Large intestine (tissue), 3 donors: ENCODE measurements at regions not wholly inside any gene's neighbourhood (a gene's known extent, or its start where the extent isn't known, plus 50 kb on each side); places are given as distances from the start of the nearest gene placed in this dataset.

Experiments used
- DNase-seq, 2 donors: peaks; one replicate each; pipeline versions ENCODE4 v3.0.0 to v3.0.0-alpha.2; 2013
- H3K27ac ChIP-seq: one replicate; pipeline ENCODE4 v1.5.1; 2013; ENCODE audit warnings: low read length
- H3K27me3 ChIP-seq: 2 replicates; pipeline ENCODE4 v1.6.1; 2013; ENCODE audit warnings: low read length; ENCODE audit not compliant: control insufficient read depth, insufficient read depth
- H3K36me3 ChIP-seq: 2 replicates; pipeline ENCODE4 v1.6.1; 2013; ENCODE audit warnings: low read length; ENCODE audit not compliant: control insufficient read depth, insufficient read depth
- H3K4me1 ChIP-seq: one replicate; pipeline ENCODE4 v1.6.1; 2013; ENCODE audit warnings: low read length; ENCODE audit not compliant: control insufficient read depth, insufficient read depth
- H3K4me3 ChIP-seq: one replicate; pipeline ENCODE4 v1.5.1; 2013; ENCODE audit warnings: low read length
- H3K9me3 ChIP-seq: one replicate; pipeline ENCODE4 v1.6.1; 2013; ENCODE audit warnings: mild to moderate bottlenecking, low read depth, low read length, moderate library complexity; ENCODE audit not compliant: control insufficient read depth
- WGBS: methylation state at CpG from one replicate; pipeline ENCODE4 v1.1.5; 2013; ENCODE audit warnings: low lambda C conversion rate; ENCODE audit not compliant: insufficient coverage; 5-methylcytosine and 5-hydroxymethylcytosine counted together

- H3K9me3 ChIP-seq, result no peaks in the 10 kb centered on the region
- H3K4me1 ChIP-seq, result no peaks in the 10 kb centered on the region
- no peak for DNase-seq
- H3K36me3 ChIP-seq, result no peaks in the 10 kb centered on the region
- H3K4me3 ChIP-seq, result no peak overlapping the region
- H3K27me3 ChIP-seq, result peaks cover 5% of the 10 kb centered on the region
- H3K27ac ChIP-seq, result no peak overlapping the region
Measured at GRCh38 chr10:89121764-89122020, 85.4 kb downstream of the CH25H start.

GRCh38 chr10:89120931-89121763, 86.0 kb downstream of the CH25H start:
- H3K36me3 ChIP-seq, result no peaks in the 10 kb centered on the region
- WGBS, result 75% methylated on average over 2 of the region's 5 CpGs
- H3K27me3 ChIP-seq, result peaks cover 5% of the 10 kb centered on the region
- DNase-seq, result no peak
- no peak overlapping the region for H3K27ac ChIP-seq
- no peak overlapping the region for H3K4me3 ChIP-seq
- no peaks in the 10 kb centered on the region for H3K4me1 ChIP-seq
- no peaks in the 10 kb centered on the region for H3K9me3 ChIP-seq

- H3K36me3 ChIP-seq, result no peaks in the 10 kb centered on the region
- H3K9me3 ChIP-seq, result no peaks in the 10 kb centered on the region
- H3K27me3 ChIP-seq, result peaks cover 5% of the 10 kb centered on the region
- WGBS, result no CpG with 5 or more reads among the region's 1 CpG
- H3K4me1 ChIP-seq, result no peaks in the 10 kb centered on the region
- H3K4me3 ChIP-seq, result no peak overlapping the region
- DNase-seq, result no peak
- no peak overlapping the region for H3K27ac ChIP-seq
Measured at GRCh38 chr10:89119651-89120050, 87.5 kb downstream of the CH25H start.

- peaks cover 5% of the 10 kb centered on the region for H3K27me3 ChIP-seq
- H3K27ac ChIP-seq, result no peak overlapping the region
- no peaks in the 10 kb centered on the region for H3K36me3 ChIP-seq
- H3K9me3 ChIP-seq, result no peaks in the 10 kb centered on the region
- no peaks in the 10 kb centered on the region for H3K4me1 ChIP-seq
- WGBS, result no CpG with 5 or more reads among the region's 1 CpG
- DNase-seq, result no peak
- H3K4me3 ChIP-seq, result no peak overlapping the region
Measured at GRCh38 chr10:89118091-89118490, 89.0 kb downstream of the CH25H start.

- Histone ChIP-seq H3K4me1 (no peaks in the 10 kb centered on the region), H3K9me3 (no peaks in the 10 kb centered on the region), H3K4me3 (no peak overlapping the region), H3K27me3 (peaks cover 5% of the 10 kb centered on the region), H3K27ac (no peak overlapping the region), H3K36me3 (no peaks in the 10 kb centered on the region)
- DNase-seq, result no peak
- 100% methylated on average over 1 of the region's 9 CpGs for WGBS
Measured at GRCh38 chr10:89115876-89116627, 91.1 kb downstream of the CH25H start.

GRCh38 chr10:89114846-89115625, 92.1 kb downstream of the CH25H start:
- 86% methylated on average over 1 of the region's 1 CpG for WGBS
- Histone ChIP-seq H3K36me3 (no peaks in the 10 kb centered on the region), H3K9me3 (no peaks in the 10 kb centered on the region), H3K27ac (no peak overlapping the region), H3K4me3 (no peak overlapping the region), H3K27me3 (peaks cover 5% of the 10 kb centered on the region), H3K4me1 (no peaks in the 10 kb centered on the region)
- no peak for DNase-seq

GRCh38 chr10:89102735-89103134, 104.4 kb downstream of the CH25H start:
- Histone ChIP-seq H3K27ac (no peak overlapping the region), H3K27me3 (no peaks in the 10 kb centered on the region), H3K9me3 (peaks cover 4% of the 10 kb centered on the region), H3K4me1 (no peaks in the 10 kb centered on the region), H3K4me3 (no peak overlapping the region), H3K36me3 (no peaks in the 10 kb centered on the region)
- WGBS, result 100% methylated on average over 1 of the region's 3 CpGs
- no peak for DNase-seq

- H3K36me3 ChIP-seq, result no peaks in the 10 kb centered on the region
- no peak for DNase-seq
- no peak overlapping the region for H3K27ac ChIP-seq
- H3K4me1 ChIP-seq, result no peaks in the 10 kb centered on the region
- WGBS, result no CpG with 5 or more reads among the region's 4 CpGs
- no peak overlapping the region for H3K4me3 ChIP-seq
- no peaks in the 10 kb centered on the region for H3K27me3 ChIP-seq
- no peaks in the 10 kb centered on the region for H3K9me3 ChIP-seq
Measured at GRCh38 chr10:89101943-89102342, 105.2 kb downstream of the CH25H start.

- Histone ChIP-seq H3K36me3 (no peaks in the 10 kb centered on the region), H3K27me3 (no peaks in the 10 kb centered on the region), H3K9me3 (no peaks in the 10 kb centered on the region), H3K4me1 (no peaks in the 10 kb centered on the region), H3K4me3 (no peak overlapping the region), H3K27ac (no peak overlapping the region)
- 81% methylated on average over 2 of the region's 4 CpGs for WGBS
- DNase-seq, result no peak
Measured at GRCh38 chr10:89100680-89101079, 106.4 kb downstream of the CH25H start.

- H3K4me3 ChIP-seq, result no peak overlapping the region
- no peaks in the 10 kb centered on the region for H3K36me3 ChIP-seq
- 100% methylated on average over 2 of the region's 2 CpGs for WGBS
Measured at GRCh38 chr10:89097226-89097625, 106.6 kb downstream of the FAS start.

More at GRCh38 chr10:89097226-89097625, 106.6 kb downstream of the FAS start:
- H3K4me1 ChIP-seq, result no peaks in the 10 kb centered on the region
- H3K9me3 ChIP-seq, result no peaks in the 10 kb centered on the region
- H3K27ac ChIP-seq, result no peak overlapping the region
- H3K27me3 ChIP-seq, result no peaks in the 10 kb centered on the region
- no peak for DNase-seq
